ENCODE measurements at regions not wholly inside any gene's neighbourhood (a gene's known extent, or its start where the extent isn't known, plus 50 kb on each side); places are given as distances from the start of the nearest gene placed in this dataset.

- no peak for DNase-seq (ENCODE audit: low spot score)
- intact Hi-C loops (cut with DNase I) = no loop called here
These were observed 657.1 kb downstream of the NR2F1-AS1 start for GRCh38 chr5:92923885-92924284.

GRCh38 chr5:92922231-92922967, 658.6 kb downstream of the NR2F1-AS1 start:
- intact Hi-C loops (cut with DNase I) = no loop called here

GRCh38 chr5:92917044-92917443, 664.0 kb downstream of the NR2F1-AS1 start:
- DNase-seq (ENCODE audit: low spot score) = no peak
- intact Hi-C loops (cut with DNase I) = loop anchor here (10.0 kb wide), 1 partner anchor 158 kb away; no protein-coding TSS in a partner anchor

More at GRCh38 chr5:92922231-92922967, 658.6 kb downstream of the NR2F1-AS1 start:
- DNase-seq (ENCODE audit: low spot score) = no peak

- DNase-seq (ENCODE audit: low spot score) = no peak
- intact Hi-C loops (cut with DNase I) = loop anchor here (10.0 kb wide), 1 partner anchor 159 kb away; no protein-coding TSS in a partner anchor
These were observed 665.0 kb downstream of the NR2F1-AS1 start for GRCh38 chr5:92916036-92916435.

- intact Hi-C loops (cut with DNase I) = loop anchor here (10.0 kb wide), 1 partner anchor 163 kb away; no protein-coding TSS in a partner anchor
These were observed 668.7 kb downstream of the NR2F1-AS1 start for GRCh38 chr5:92912283-92912682.

GRCh38 chr5:92911851-92912250, 669.2 kb downstream of the NR2F1-AS1 start:
- intact Hi-C loops (cut with DNase I) = loop anchor here (10.0 kb wide), 1 partner anchor 163 kb away; no protein-coding TSS in a partner anchor

More at GRCh38 chr5:92912283-92912682, 668.7 kb downstream of the NR2F1-AS1 start:
- no peak for DNase-seq (ENCODE audit: low spot score)

GRCh38 chr5:92911293-92911692, 669.7 kb downstream of the NR2F1-AS1 start:
- intact Hi-C loops (cut with DNase I) = loop anchor here (10.0 kb wide), 1 partner anchor 164 kb away; no protein-coding TSS in a partner anchor
- DNase-seq (ENCODE audit: low spot score) = no peak

More at GRCh38 chr5:92911851-92912250, 669.2 kb downstream of the NR2F1-AS1 start:
- DNase-seq (ENCODE audit: low spot score) = no peak

GRCh38 chr5:92909602-92909962, 671.4 kb downstream of the NR2F1-AS1 start:
- DNase-seq (ENCODE audit: low spot score) = no peak
- intact Hi-C loops (cut with DNase I) = no loop called here

GRCh38 chr5:92908952-92909601, 671.9 kb downstream of the NR2F1-AS1 start:
- intact Hi-C loops (cut with DNase I) = no loop called here
- DNase-seq (ENCODE audit: low spot score) = no peak

- intact Hi-C loops (cut with DNase I) = no loop called here
- DNase-seq (ENCODE audit: low spot score) = no peak
These were observed 672.9 kb downstream of the NR2F1-AS1 start for GRCh38 chr5:92907938-92908606.

- no peak for DNase-seq (ENCODE audit: low spot score)
- intact Hi-C loops (cut with DNase I) = no loop called here
These were observed 674.1 kb downstream of the NR2F1-AS1 start for GRCh38 chr5:92906798-92907376.

GRCh38 chr5:92904021-92904420, 677.0 kb downstream of the NR2F1-AS1 start:
- intact Hi-C loops (cut with DNase I) = no loop called here

GRCh38 chr5:92899611-92900010, 681.4 kb downstream of the NR2F1-AS1 start:
- intact Hi-C loops (cut with DNase I) = no loop called here
- no peak for DNase-seq (ENCODE audit: low spot score)

More at GRCh38 chr5:92904021-92904420, 677.0 kb downstream of the NR2F1-AS1 start:
- DNase-seq (ENCODE audit: low spot score) = no peak

GRCh38 chr5:92896722-92897121, 684.3 kb downstream of the NR2F1-AS1 start:
- intact Hi-C loops (cut with DNase I) = no loop called here
- DNase-seq (ENCODE audit: low spot score) = no peak

GRCh38 chr5:92890841-92891244, 690.2 kb downstream of the NR2F1-AS1 start:
- intact Hi-C loops (cut with DNase I) = no loop called here
- DNase-seq (ENCODE audit: low spot score) = no peak

GRCh38 chr5:92889140-92889539, 691.9 kb downstream of the NR2F1-AS1 start:
- DNase-seq (ENCODE audit: low spot score) = no peak
- intact Hi-C loops (cut with DNase I) = no loop called here

GRCh38 chr5:92887254-92887653, 693.8 kb downstream of the NR2F1-AS1 start:
- intact Hi-C loops (cut with DNase I) = no loop called here
- DNase-seq (ENCODE audit: low spot score) = no peak

GRCh38 chr5:92886751-92887150, 694.3 kb downstream of the NR2F1-AS1 start:
- DNase-seq (ENCODE audit: low spot score) = no peak
- intact Hi-C loops (cut with DNase I) = no loop called here

GRCh38 chr5:92885950-92886349, 695.1 kb downstream of the NR2F1-AS1 start:
- DNase-seq (ENCODE audit: low spot score) = no peak
- intact Hi-C loops (cut with DNase I) = no loop called here

GRCh38 chr5:92884469-92884868, 696.5 kb downstream of the NR2F1-AS1 start:
- no peak for DNase-seq (ENCODE audit: low spot score)
- intact Hi-C loops (cut with DNase I) = no loop called here
